PC-3 (cell line): ENCODE measurements at regions not wholly inside any gene's neighbourhood (a gene's known extent, or its start where the extent isn't known, plus 50 kb on each side); places are given as distances from the start of the nearest gene placed in this dataset.

Source experiments
- ATAC-seq: fragments of 200-7000 bp; cut with Tn5 transposase; 2 replicates; pipeline ENCODE4 v1.9.1; 2020; ENCODE audit warnings: mild to moderate bottlenecking, moderate library complexity
- BruUV-seq: library from RNA; stranded (reverse); fragments of 400-500 nt; replicated peaks from 2 replicates; lab custom pipeline; 2021; lab: Mats Ljungman, UMichigan
- CTCF ChIA-PET: fragments of 300-600 bp; sonication (Branson Sonifier 250); formaldehyde crosslinking; loops from one replicate; lab custom pipeline; 2022; ENCODE audit warnings: antibody characterized with exemption; lab: Charles Lee
- POLR2A ChIA-PET: fragments of 300-600 bp; sonication (Branson Sonifier 250); formaldehyde crosslinking; loops from one replicate; lab custom pipeline; 2022; ENCODE audit warnings: antibody characterized with exemption; ENCODE audit not compliant: unreplicated experiment; lab: Charles Lee
- DNase-seq: peaks from one replicate; pipeline ENCODE4 v3.0.0-alpha.2; 2015
- H2AFZ ChIP-seq: fragments of 300-600 bp; sonication (generic); 2 replicates; pipeline ENCODE4 v1.6.0; 2016; ENCODE audit warnings: antibody characterized with exemption, low read length
- H3F3A ChIP-seq: fragments of 300-600 bp; sonication (generic); one replicate; pipeline ENCODE4 v1.6.0; 2017; ENCODE audit warnings: antibody characterized with exemption, low read length, control low read depth, mild to moderate bottlenecking; ENCODE audit not compliant: unreplicated experiment
- H3K27ac ChIP-seq: fragments of 300-600 bp; sonication (generic); 2 replicates; pipeline ENCODE4 v1.5.1; 2016; ENCODE audit warnings: mild to moderate bottlenecking, low read length
- H3K27me3 ChIP-seq: fragments of 300-600 bp; sonication (generic); 2 replicates; pipeline ENCODE4 v1.6.1; 2016; ENCODE audit warnings: low read length, mixed read lengths
- H3K36me3 ChIP-seq: fragments of 300-600 bp; sonication (generic); 2 replicates; pipeline ENCODE4 v1.6.1; 2016; ENCODE audit warnings: low read depth, mixed run types, low read length, mixed read lengths
- H3K4me1 ChIP-seq: fragments of 300-600 bp; sonication (generic); 2 replicates; pipeline ENCODE4 v1.5.1; 2016; ENCODE audit warnings: low read length; ENCODE audit not compliant: insufficient read depth
- H3K4me2 ChIP-seq: fragments of 300-600 bp; sonication (generic); 2 replicates; pipeline ENCODE4 v1.6.0; 2016; ENCODE audit warnings: low read length
- H3K4me3 ChIP-seq: fragments of 300-600 bp; sonication (generic); 2 replicates; pipeline ENCODE4 v1.5.1; 2016; ENCODE audit warnings: mild to moderate bottlenecking, low read length, mixed read lengths
- H3K79me2 ChIP-seq: fragments of 300-600 bp; sonication (generic); 2 replicates; pipeline ENCODE4 v1.6.1; 2017; ENCODE audit warnings: low read length, mixed read lengths
- H3K9ac ChIP-seq: fragments of 300-600 bp; sonication (generic); 2 replicates; pipeline ENCODE4 v1.6.0; 2016; ENCODE audit warnings: mild to moderate bottlenecking, low read length
- H3K9me2 ChIP-seq: fragments of 300-600 bp; sonication (generic); replicated peaks from 2 replicates; pipeline ENCODE4 v1.6.1; 2016; ENCODE audit warnings: mixed run types, low read length, mixed read lengths
- H3K9me3 ChIP-seq: fragments of 300-600 bp; sonication (generic); 2 replicates; pipeline ENCODE4 v1.6.1; 2016; ENCODE audit warnings: low read length, mixed read lengths
- H4K20me1 ChIP-seq: fragments of 300-600 bp; sonication (generic); 2 replicates; pipeline ENCODE4 v1.6.1; 2016; ENCODE audit warnings: low read length, mixed read lengths
- EZH2 ChIP-seq: fragments of 300-600 bp; sonication (generic); IDR thresholded peaks from one replicate; pipeline ENCODE4 v1.6.1; 2017; ENCODE audit warnings: antibody characterized with exemption, mild to moderate bottlenecking, low read length; ENCODE audit not compliant: unreplicated experiment
- EZH2phosphoT487 ChIP-seq: fragments of 300-600 bp; sonication (generic); IDR thresholded peaks from 2 replicates; pipeline ENCODE4 v1.6.1; 2018; ENCODE audit warnings: mild to moderate bottlenecking, antibody characterized with exemption, low read length, borderline replicate concordance
- intact Hi-C: fragments of 100-400 bp; cut with micrococcal nuclease; formaldehyde crosslinking; loops from 2 replicates; pipeline ENCODE4 v1.9.0; 2023
- TF ChIP-seq, protein P1 (sequence below): fragments of 300-600 bp; sonication (generic); conservative IDR thresholded peaks from 2 replicates; pipeline ENCODE4 v1.5.1; 2017; ENCODE audit warnings: antibody characterized with exemption, low read depth, mild to moderate bottlenecking, low read length

DNA sequence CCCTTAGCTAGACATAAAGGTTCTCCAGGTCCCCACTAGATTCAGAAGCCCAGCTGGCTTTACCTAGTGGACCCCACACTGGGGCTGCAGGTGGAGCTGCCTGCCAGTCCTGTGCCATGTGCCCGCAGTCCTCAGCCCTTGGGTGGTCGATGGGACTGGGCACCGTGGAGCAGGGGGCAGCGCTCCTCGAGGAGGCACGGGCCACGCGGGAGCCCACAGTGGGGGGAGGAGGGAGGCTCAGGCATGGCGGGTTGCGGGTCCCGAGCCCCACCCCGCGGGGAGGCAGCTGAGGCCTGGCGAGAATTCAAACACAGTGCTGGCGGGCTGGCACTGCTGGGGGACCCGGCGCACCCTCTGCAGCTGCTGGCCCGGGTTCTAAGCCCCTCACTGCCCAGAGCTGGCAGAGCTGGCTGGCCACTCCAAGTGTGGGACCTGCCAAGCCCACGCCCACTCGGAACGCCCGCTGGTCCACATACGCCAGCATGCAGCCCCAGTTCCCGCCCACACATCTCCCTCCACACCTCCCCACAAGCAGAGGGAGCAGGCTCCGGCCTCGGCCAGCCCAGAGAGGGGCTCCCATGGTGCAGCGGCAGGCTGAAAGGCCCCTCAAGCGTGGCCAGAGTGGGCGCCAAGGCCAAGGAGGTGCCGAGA, 119.7 kb upstream of the NRXN1 start:
- H3K36me3 ChIP-seq, result no peaks in the 10 kb centered on the region
- H4K20me1 ChIP-seq, result no peaks in the 10 kb centered on the region
- DNase-seq (no peak), ATAC-seq (no peak)
- H3F3A ChIP-seq, result no peaks in the 10 kb centered on the region
- TF ChIP-seq EZH2, result no peak
- TF ChIP-seq, protein P1, sequence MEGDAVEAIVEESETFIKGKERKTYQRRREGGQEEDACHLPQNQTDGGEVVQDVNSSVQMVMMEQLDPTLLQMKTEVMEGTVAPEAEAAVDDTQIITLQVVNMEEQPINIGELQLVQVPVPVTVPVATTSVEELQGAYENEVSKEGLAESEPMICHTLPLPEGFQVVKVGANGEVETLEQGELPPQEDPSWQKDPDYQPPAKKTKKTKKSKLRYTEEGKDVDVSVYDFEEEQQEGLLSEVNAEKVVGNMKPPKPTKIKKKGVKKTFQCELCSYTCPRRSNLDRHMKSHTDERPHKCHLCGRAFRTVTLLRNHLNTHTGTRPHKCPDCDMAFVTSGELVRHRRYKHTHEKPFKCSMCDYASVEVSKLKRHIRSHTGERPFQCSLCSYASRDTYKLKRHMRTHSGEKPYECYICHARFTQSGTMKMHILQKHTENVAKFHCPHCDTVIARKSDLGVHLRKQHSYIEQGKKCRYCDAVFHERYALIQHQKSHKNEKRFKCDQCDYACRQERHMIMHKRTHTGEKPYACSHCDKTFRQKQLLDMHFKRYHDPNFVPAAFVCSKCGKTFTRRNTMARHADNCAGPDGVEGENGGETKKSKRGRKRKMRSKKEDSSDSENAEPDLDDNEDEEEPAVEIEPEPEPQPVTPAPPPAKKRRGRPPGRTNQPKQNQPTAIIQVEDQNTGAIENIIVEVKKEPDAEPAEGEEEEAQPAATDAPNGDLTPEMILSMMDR, result no peak
- TF ChIP-seq EZH2phosphoT487, result no peak
- H3K4me3 ChIP-seq, result no peak overlapping the region
- ChIA-PET CTCF (no interaction called here), POLR2A (no interaction called here)
- H3K4me2 ChIP-seq, result no peak overlapping the region
- no peak overlapping the region for H3K27ac ChIP-seq
- H2AFZ ChIP-seq, result no peak overlapping the region
- no peaks in the 10 kb centered on the region for H3K79me2 ChIP-seq
- no peaks in the 10 kb centered on the region for H3K9me3 ChIP-seq
- BruUV-seq, result no TSS peak
- no peaks in the 10 kb centered on the region for H3K4me1 ChIP-seq
- H3K9me2 ChIP-seq, result no peaks in the 10 kb centered on the region
- intact Hi-C loops, result no loop called here
- no peaks in the 10 kb centered on the region for H3K27me3 ChIP-seq
- no peak overlapping the region for H3K9ac ChIP-seq

DNA sequence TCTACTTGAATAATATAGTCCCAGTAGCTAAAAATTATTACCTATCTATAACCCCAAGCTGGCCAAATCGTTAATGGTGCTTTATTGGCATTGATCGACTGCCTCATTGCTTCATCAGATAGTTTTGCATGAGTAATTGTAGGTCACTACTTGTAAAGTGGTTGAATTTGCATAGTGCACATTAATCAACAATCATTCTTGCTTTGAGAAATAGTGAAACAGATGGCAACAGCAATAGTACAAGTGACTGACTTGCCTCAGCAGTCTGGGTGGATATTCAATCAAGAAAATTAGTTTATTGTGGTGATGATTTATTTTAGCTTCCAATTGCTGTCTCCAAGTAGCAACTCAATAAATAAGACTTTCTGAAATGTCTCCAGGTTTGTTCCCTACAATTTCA, 117.8 kb upstream of the NRXN1 start:
- H3K4me1 ChIP-seq, result no peaks in the 10 kb centered on the region
- TF ChIP-seq EZH2phosphoT487 (no peak), EZH2 (no peak)
- TF ChIP-seq, protein P1, result no peak
- H3K9ac ChIP-seq, result no peak overlapping the region
- H2AFZ ChIP-seq, result no peak overlapping the region
- H3K27ac ChIP-seq, result no peak overlapping the region
- no peaks in the 10 kb centered on the region for H3K9me3 ChIP-seq
- no peak overlapping the region for H3K4me2 ChIP-seq
- no peak for DNase-seq
- ATAC-seq, result no peak
- H3K36me3 ChIP-seq, result no peaks in the 10 kb centered on the region
- intact Hi-C loops, result no loop called here
- H3K27me3 ChIP-seq, result no peaks in the 10 kb centered on the region
- H3F3A ChIP-seq, result no peaks in the 10 kb centered on the region
- BruUV-seq, result no TSS peak
- ChIA-PET CTCF (no interaction called here), POLR2A (no interaction called here)
- no peaks in the 10 kb centered on the region for H3K79me2 ChIP-seq
- no peaks in the 10 kb centered on the region for H4K20me1 ChIP-seq
- no peak overlapping the region for H3K4me3 ChIP-seq
- no peaks in the 10 kb centered on the region for H3K9me2 ChIP-seq

DNA sequence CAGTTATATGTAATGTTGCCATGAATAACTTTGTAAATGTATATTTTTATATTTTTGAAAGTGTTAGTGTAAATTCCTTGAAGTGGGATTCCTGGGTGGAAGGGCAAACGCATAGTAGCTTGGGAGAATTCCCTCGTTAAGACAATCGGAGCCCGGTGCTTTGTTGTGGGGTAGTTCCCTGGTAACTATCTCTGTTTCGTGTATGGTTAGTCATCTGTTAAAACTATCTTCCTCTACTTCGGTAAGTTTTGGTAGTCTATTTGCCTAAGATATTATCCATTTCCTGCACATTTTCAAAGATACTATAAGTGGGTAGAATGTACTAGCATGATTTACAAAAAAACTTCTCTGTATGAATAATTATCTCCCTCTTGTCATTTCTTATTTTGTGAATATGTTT, 113.8 kb upstream of the NRXN1 start:
- Histone ChIP-seq H3K9me2 (no peaks in the 10 kb centered on the region), H3K4me2 (no peak overlapping the region), H3K4me1 (no peaks in the 10 kb centered on the region), H3F3A (no peaks in the 10 kb centered on the region), H3K9me3 (no peaks in the 10 kb centered on the region), H3K79me2 (no peaks in the 10 kb centered on the region), H3K36me3 (no peaks in the 10 kb centered on the region), H2AFZ (no peak overlapping the region), H3K9ac (no peak overlapping the region), H4K20me1 (no peaks in the 10 kb centered on the region), H3K4me3 (no peak overlapping the region), H3K27ac (no peak overlapping the region), H3K27me3 (no peaks in the 10 kb centered on the region)
- POLR2A ChIA-PET, result no interaction called here
- no peak for TF ChIP-seq EZH2
- TF ChIP-seq, protein P1, result no peak
- CTCF ChIA-PET, result no interaction called here
- DNase-seq, result no peak
- BruUV-seq, result no TSS peak
- ATAC-seq, result no peak
- intact Hi-C loops, result no loop called here
